Neuron (in vitro differentiated cells): ENCODE measurements at regions not wholly inside any gene's neighbourhood (a gene's known extent, or its start where the extent isn't known, plus 50 kb on each side); places are given as distances from the start of the nearest gene placed in this dataset.

Experiments
- H2AFZ ChIP-seq: one replicate; pipeline ENCODE4 v1.6.1; 2013; ENCODE audit warnings: low read depth, mild to moderate bottlenecking, inconsistent platforms, low read length, moderate library complexity
- H3K27me3 ChIP-seq: one replicate; pipeline ENCODE4 v1.6.1; 2013; ENCODE audit warnings: low read length; ENCODE audit not compliant: insufficient read depth
- H3K36me3 ChIP-seq: one replicate; pipeline ENCODE4 v1.6.1; 2013; ENCODE audit warnings: low read length; ENCODE audit not compliant: insufficient read depth
- H3K4me1 ChIP-seq: one replicate; pipeline ENCODE4 v1.6.1; 2013; ENCODE audit warnings: low read length; ENCODE audit not compliant: insufficient read depth
- H3K4me3 ChIP-seq: 2 replicates; pipeline ENCODE4 v1.5.1; 2013; ENCODE audit warnings: mild to moderate bottlenecking, low read length, moderate library complexity
- H3K9me3 ChIP-seq: one replicate; pipeline ENCODE4 v1.6.1; 2013; ENCODE audit warnings: low read length

DNA sequence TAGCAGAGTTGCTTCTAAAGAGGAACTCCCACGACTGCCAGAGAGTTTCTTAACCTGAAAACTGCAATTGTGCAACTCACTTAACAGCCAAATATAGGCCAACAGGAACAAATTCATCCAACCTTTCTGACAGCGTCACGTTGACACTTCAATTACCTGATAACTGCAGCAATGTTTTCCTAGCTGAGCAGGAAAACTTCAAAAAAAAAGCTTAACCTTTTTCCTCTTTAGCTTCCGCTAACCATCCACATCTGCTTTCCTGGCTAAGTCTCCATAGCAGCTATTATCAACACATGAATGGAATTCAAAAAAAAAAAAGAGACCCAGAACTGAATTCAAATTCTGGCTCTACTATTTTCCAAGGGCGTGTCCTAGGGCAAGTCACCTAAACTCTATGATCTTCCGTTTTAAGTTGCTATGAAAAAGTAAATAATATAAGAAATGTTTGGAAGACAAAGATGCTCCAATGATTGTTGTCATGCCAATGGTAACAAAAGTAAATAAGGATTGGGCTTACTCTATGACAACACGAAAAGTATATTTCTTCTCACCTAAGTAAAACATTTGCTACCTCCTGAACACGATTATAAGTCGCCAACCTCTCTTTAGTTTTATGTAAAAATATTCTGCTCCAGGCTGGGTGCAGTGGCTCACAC lies 524.6 kb upstream of the JARID2 start:
- H3K4me1 ChIP-seq: peaks cover 16% of the 10 kb centered on the region
- peaks cover 8% of the 10 kb centered on the region for H3K27me3 ChIP-seq
- H3K4me3 ChIP-seq: no peak overlapping the region
- no peak overlapping the region for H2AFZ ChIP-seq
- no peaks in the 10 kb centered on the region for H3K36me3 ChIP-seq
- no peaks in the 10 kb centered on the region for H3K9me3 ChIP-seq

GRCh38 chr6:14722001-14722562 lies 523.8 kb upstream of the JARID2 start:
- Histone ChIP-seq H3K36me3 (no peaks in the 10 kb centered on the region), H3K9me3 (no peaks in the 10 kb centered on the region), H3K27me3 (peaks cover 4% of the 10 kb centered on the region), H3K4me1 (peaks cover 16% of the 10 kb centered on the region), H3K4me3 (no peak overlapping the region), H2AFZ (no peak overlapping the region)

DNA sequence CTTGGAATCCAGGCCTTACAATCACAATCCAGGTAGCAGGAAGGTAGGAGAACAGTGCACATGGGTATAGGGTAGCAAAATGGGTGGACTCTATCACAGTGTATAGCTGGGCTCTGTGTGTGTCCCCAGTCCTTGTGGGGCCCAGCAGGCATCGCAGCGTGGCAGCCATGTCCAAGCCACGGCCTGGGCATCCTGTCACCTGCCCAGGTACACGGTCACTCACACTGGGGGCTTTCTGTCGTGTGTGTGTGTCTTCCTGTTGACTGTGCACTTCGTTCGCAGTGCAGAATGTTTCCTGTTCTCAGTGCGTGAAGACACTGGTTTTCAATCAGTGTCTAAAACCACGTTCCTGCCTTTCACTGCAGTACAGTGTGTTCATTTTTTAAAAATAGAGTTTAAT lies 523.2 kb upstream of the JARID2 start:
- Histone ChIP-seq H3K27me3 (peaks cover 4% of the 10 kb centered on the region), H2AFZ (no peak overlapping the region), H3K9me3 (no peaks in the 10 kb centered on the region), H3K4me1 (peaks cover 16% of the 10 kb centered on the region), H3K36me3 (no peaks in the 10 kb centered on the region), H3K4me3 (no peak overlapping the region)

GRCh38 chr6:14723535-14724086 lies 522.3 kb upstream of the JARID2 start:
- no peak overlapping the region for H2AFZ ChIP-seq
- H3K36me3 ChIP-seq: no peaks in the 10 kb centered on the region
- H3K4me3 ChIP-seq: no peak overlapping the region
- H3K4me1 ChIP-seq: peaks cover 22% of the 10 kb centered on the region
- H3K9me3 ChIP-seq: no peaks in the 10 kb centered on the region
- H3K27me3 ChIP-seq: peaks cover 4% of the 10 kb centered on the region

- H3K27me3 ChIP-seq: peaks cover 4% of the 10 kb centered on the region
- no peaks in the 10 kb centered on the region for H3K36me3 ChIP-seq
- H2AFZ ChIP-seq: no peak overlapping the region
- peaks cover 28% of the 10 kb centered on the region for H3K4me1 ChIP-seq
- no peak overlapping the region for H3K4me3 ChIP-seq
- no peaks in the 10 kb centered on the region for H3K9me3 ChIP-seq
Measured at GRCh38 chr6:14724549-14724948, 521.3 kb upstream of the JARID2 start.

DNA sequence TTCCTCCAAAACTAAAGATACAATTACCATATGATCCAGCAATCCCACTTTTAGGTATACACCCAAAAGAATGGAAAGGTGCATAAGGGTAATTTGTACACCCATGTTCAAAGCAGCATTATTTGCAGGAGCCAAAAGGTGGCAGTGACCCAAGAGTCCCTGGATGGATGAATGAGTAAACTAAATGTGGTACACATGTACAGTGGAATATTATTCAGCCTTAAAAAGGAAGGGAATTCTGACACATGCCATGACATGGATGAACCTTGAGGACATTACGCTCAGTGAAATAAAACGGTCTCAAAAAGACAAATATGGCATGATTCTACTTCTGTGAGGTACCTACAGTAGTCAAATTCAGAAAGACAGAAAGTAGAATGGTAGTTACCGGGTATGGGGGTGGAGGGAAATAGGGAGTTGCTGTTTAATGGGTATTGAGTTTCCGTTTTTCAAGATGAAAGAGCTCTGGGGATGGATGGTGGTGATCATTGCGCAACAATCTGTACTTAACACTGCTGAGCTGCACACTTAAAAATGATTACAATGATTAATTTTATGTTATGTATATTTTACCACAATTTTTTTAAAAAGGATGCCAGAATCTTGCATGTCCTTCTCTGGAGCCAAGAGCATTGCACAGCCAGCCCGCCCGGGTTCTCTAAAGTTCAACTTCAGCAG lies 518.9 kb upstream of the JARID2 start:
- H3K27me3 ChIP-seq: peaks cover 8% of the 10 kb centered on the region
- no peaks in the 10 kb centered on the region for H3K36me3 ChIP-seq

GRCh38 chr6:14727494-14728395 lies 518.1 kb upstream of the JARID2 start:
- Histone ChIP-seq H3K9me3 (peaks cover 2% of the 10 kb centered on the region), H3K4me1 (peaks cover 20% of the 10 kb centered on the region), H2AFZ (no peak overlapping the region), H3K36me3 (no peaks in the 10 kb centered on the region), H3K4me3 (no peak overlapping the region), H3K27me3 (peaks cover 6% of the 10 kb centered on the region)

More for the DNA sequence above, 518.9 kb upstream of the JARID2 start:
- Histone ChIP-seq H3K4me1 (peaks cover 20% of the 10 kb centered on the region), H3K4me3 (no peak overlapping the region), H2AFZ (no peak overlapping the region), H3K9me3 (peaks cover 2% of the 10 kb centered on the region)

DNA sequence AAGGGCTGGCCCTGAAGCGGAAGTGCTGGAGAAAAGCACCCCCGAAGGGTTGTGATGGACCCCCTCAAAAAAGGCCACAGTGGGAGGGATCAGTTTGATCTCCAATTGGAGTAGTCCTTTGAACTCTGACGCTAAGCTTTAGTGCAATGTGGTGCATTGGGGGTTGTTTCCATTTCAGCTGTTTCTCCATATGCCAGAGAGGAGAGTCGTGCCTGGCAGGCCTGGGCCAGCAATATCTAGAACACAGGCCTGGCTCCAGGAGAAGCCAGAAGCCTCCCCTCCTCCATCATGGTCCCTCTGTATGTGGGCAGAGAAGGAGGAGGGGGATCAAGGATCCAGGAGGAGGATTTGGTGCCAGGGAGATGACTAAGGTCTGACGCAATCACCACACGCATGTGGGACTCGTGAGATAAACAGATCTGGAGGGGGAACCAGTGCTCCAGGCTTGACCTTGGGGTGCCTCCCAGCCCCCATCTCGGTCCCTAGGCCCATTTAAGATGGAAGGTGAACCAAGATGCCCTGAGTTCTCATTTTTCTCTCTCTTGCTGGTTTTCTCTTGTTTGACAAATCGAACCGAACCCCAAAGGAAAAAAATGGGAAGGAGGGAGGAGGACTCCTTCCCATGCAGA lies 517.4 kb upstream of the JARID2 start:
- H3K36me3 ChIP-seq: no peaks in the 10 kb centered on the region
- H3K9me3 ChIP-seq: peaks cover 2% of the 10 kb centered on the region
- no peak overlapping the region for H2AFZ ChIP-seq
- H3K4me1 ChIP-seq: peaks cover 24% of the 10 kb centered on the region
- no peak overlapping the region for H3K4me3 ChIP-seq
- peaks cover 8% of the 10 kb centered on the region for H3K27me3 ChIP-seq

- Histone ChIP-seq H3K4me3 (no peak overlapping the region), H3K9me3 (peaks cover 2% of the 10 kb centered on the region), H3K27me3 (peaks cover 8% of the 10 kb centered on the region), H3K4me1 (peaks cover 24% of the 10 kb centered on the region), H2AFZ (no peak overlapping the region), H3K36me3 (no peaks in the 10 kb centered on the region)
Measured at GRCh38 chr6:14729129-14729871, 516.6 kb upstream of the JARID2 start.

DNA sequence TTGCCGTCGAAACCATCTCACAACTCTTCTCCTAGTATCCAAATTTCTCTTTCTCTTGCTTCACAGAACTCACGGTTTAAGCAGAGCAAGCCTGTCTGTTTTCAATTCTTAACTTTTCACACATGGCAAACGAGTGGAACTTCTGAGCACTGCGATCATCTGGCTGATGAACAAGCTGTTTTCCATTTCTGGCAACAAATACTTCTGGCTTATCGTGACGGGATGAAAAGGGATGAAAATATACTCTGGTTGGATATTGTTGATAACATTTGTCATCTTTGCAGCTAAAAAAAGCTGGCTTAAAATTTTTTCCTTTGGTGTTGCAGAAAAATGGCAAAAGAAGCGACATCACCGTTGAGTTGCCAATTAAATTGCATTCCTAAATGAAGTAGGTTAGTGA lies 515.2 kb upstream of the JARID2 start:
- peaks cover 2% of the 10 kb centered on the region for H3K9me3 ChIP-seq
- H3K4me3 ChIP-seq: no peak overlapping the region
- H2AFZ ChIP-seq: no peak overlapping the region
- H3K36me3 ChIP-seq: no peaks in the 10 kb centered on the region
- H3K4me1 ChIP-seq: peaks cover 24% of the 10 kb centered on the region
- peaks cover 8% of the 10 kb centered on the region for H3K27me3 ChIP-seq

DNA sequence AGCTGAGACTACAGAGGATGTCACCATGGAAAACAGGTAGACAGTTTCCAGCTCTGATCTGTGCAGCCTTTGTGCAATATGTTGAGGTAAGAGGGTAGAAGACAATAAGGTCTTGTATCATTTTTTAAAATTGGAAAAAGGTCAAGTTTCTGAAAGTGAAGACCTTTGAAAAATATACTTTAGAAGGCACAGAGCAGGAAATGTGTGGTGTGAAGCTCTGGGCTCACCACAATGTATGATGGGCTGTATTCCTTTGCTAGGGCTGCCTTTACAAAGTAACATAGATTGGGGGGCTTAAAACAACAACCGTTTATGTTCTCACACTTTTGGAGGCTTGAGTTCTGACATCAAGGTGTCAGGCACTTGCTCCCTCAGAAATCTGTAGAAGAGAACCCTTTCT lies 514.3 kb upstream of the JARID2 start:
- no peak overlapping the region for H3K4me3 ChIP-seq
- peaks cover 24% of the 10 kb centered on the region for H3K4me1 ChIP-seq
- peaks cover 2% of the 10 kb centered on the region for H3K9me3 ChIP-seq
- H2AFZ ChIP-seq: no peak overlapping the region
- H3K36me3 ChIP-seq: no peaks in the 10 kb centered on the region
- peaks cover 6% of the 10 kb centered on the region for H3K27me3 ChIP-seq
